Subcutaneous abdominal adipose tissue (tissue), 5 donors: ENCODE measurements at regions not wholly inside any gene's neighbourhood (a gene's known extent, or its start where the extent isn't known, plus 50 kb on each side); places are given as distances from the start of the nearest gene placed in this dataset.
A peak's percentile ranks its signal among the peaks of the same experiment; 100 is the strongest.

Source experiments
- H3K27ac ChIP-seq: one replicate; pipeline ENCODE4 v1.7.0; 2013; ENCODE audit warnings: low read depth, mild to moderate bottlenecking, inconsistent platforms, low read length, moderate library complexity
- H3K27me3 ChIP-seq, 5 donors: one replicate each; pipeline ENCODE4 v1.7.0; 2013; ENCODE audit warnings: low read length in 5 of 5, inconsistent platforms in 1 of 5; ENCODE audit not compliant: control insufficient read depth in 5 of 5, insufficient read depth in 4 of 5
- H3K36me3 ChIP-seq, 5 donors: one replicate each; pipeline ENCODE4 v1.7.0; 2013; ENCODE audit warnings: low read length in 5 of 5; ENCODE audit not compliant: control insufficient read depth in 5 of 5, insufficient read depth in 5 of 5
- H3K4me1 ChIP-seq, 5 donors: one replicate each; pipeline ENCODE4 v1.7.0; 2013; ENCODE audit warnings: low read length in 5 of 5, mild to moderate bottlenecking in 3 of 5, moderate library complexity in 1 of 5; ENCODE audit not compliant: control insufficient read depth in 5 of 5, insufficient read depth in 5 of 5
- H3K4me3 ChIP-seq, 5 donors: one replicate each; pipeline ENCODE4 v1.7.0; 2013; ENCODE audit warnings: low read length in 5 of 5, low read depth in 1 of 5
- H3K9ac ChIP-seq, 5 donors: one replicate each; pipeline ENCODE4 v1.7.0; 2013; ENCODE audit warnings: low read length in 5 of 5, mild to moderate bottlenecking in 4 of 5, moderate library complexity in 3 of 5
- H3K9me3 ChIP-seq, 5 donors: one replicate each; pipeline ENCODE4 v1.7.0; 2013; ENCODE audit warnings: low read length in 5 of 5; ENCODE audit not compliant: control insufficient read depth in 5 of 5
- donor health status: healthy.
- donor health status: healthy.
- donor health status: healthy.
- donor health status: healthy.
- donor health status: healthy.

- no peaks in the 10 kb centered on the region for H3K27me3 ChIP-seq
- H3K36me3 ChIP-seq = no peaks in the 10 kb centered on the region
- peak overlapping the region; percentile 85 for H3K27ac ChIP-seq
- H3K4me3 ChIP-seq = no peak overlapping the region
- H3K4me1 ChIP-seq = peaks cover 15 to 88% (median 69%) of the 10 kb centered on the region in 5 donors
- no peak overlapping the region for H3K9ac ChIP-seq
- no peaks in the 10 kb centered on the region for H3K9me3 ChIP-seq
These were observed 156.8 kb downstream of the MACROH2A1 start for GRCh38 chr5:135242021-135242865.

GRCh38 chr5:135241536-135241935 is 157.5 kb downstream of the MACROH2A1 start:
- Histone ChIP-seq H3K27me3 (no peaks in the 10 kb centered on the region), H3K9me3 (no peaks in the 10 kb centered on the region), H3K9ac (no peak overlapping the region), H3K36me3 (no peaks in the 10 kb centered on the region), H3K27ac (peak overlapping the region; percentile 85), H3K4me1 (peaks cover 14 to 88% (median 70%) of the 10 kb centered on the region in 5 donors), H3K4me3 (no peak overlapping the region)

GRCh38 chr5:135240781-135241360 is 158.2 kb downstream of the MACROH2A1 start:
- Histone ChIP-seq H3K9ac (no peak overlapping the region), H3K36me3 (no peaks in the 10 kb centered on the region), H3K4me1 (peaks cover 14 to 82% (median 66%) of the 10 kb centered on the region in 5 donors), H3K27ac (peak overlapping the region; percentile 85), H3K9me3 (no peaks in the 10 kb centered on the region), H3K27me3 (no peaks in the 10 kb centered on the region), H3K4me3 (no peak overlapping the region)

- no peaks in the 10 kb centered on the region for H3K27me3 ChIP-seq
- H3K4me3 ChIP-seq = no peak overlapping the region
- no peaks in the 10 kb centered on the region for H3K36me3 ChIP-seq
- H3K9ac ChIP-seq = no peak overlapping the region
- peaks cover 14 to 77% (median 63%) of the 10 kb centered on the region in 5 donors for H3K4me1 ChIP-seq
- no peak overlapping the region for H3K27ac ChIP-seq
- H3K9me3 ChIP-seq = no peaks in the 10 kb centered on the region
These were observed 158.8 kb downstream of the MACROH2A1 start for GRCh38 chr5:135240283-135240633.

GRCh38 chr5:135239453-135240282 is 159.4 kb downstream of the MACROH2A1 start:
- no peak overlapping the region for H3K27ac ChIP-seq
- H3K9ac ChIP-seq = no peak overlapping the region
- H3K27me3 ChIP-seq = no peaks in the 10 kb centered on the region
- no peaks in the 10 kb centered on the region for H3K36me3 ChIP-seq
- peaks cover 14 to 74% (median 62%) of the 10 kb centered on the region in 5 donors for H3K4me1 ChIP-seq
- H3K4me3 ChIP-seq = no peak overlapping the region
- no peaks in the 10 kb centered on the region for H3K9me3 ChIP-seq

- no peak overlapping the region for H3K4me3 ChIP-seq
- H3K9ac ChIP-seq = no peak overlapping the region
- no peak overlapping the region for H3K27ac ChIP-seq
- H3K36me3 ChIP-seq = no peaks in the 10 kb centered on the region
- H3K27me3 ChIP-seq = no peaks in the 10 kb centered on the region
- H3K4me1 ChIP-seq = peaks cover 14 to 72% (median 57%) of the 10 kb centered on the region in 5 donors
- no peaks in the 10 kb centered on the region for H3K9me3 ChIP-seq
These were observed 160.2 kb downstream of the MACROH2A1 start for GRCh38 chr5:135238622-135239452.

- Histone ChIP-seq H3K9ac (no peak overlapping the region), H3K4me1 (peaks cover 10 to 71% (median 55%) of the 10 kb centered on the region in 5 donors), H3K27ac (no peak overlapping the region)
These were observed 161.3 kb downstream of the MACROH2A1 start for GRCh38 chr5:135237748-135238103.

GRCh38 chr5:135236908-135237747 is 161.9 kb downstream of the MACROH2A1 start:
- H3K9me3 ChIP-seq = no peaks in the 10 kb centered on the region
- H3K36me3 ChIP-seq = no peaks in the 10 kb centered on the region
- H3K9ac ChIP-seq = no peak overlapping the region
- H3K27me3 ChIP-seq = no peaks in the 10 kb centered on the region
- H3K27ac ChIP-seq = no peak overlapping the region
- H3K4me1 ChIP-seq = peaks cover 5 to 66% (median 50%) of the 10 kb centered on the region in 5 donors
- no peak overlapping the region for H3K4me3 ChIP-seq

More at GRCh38 chr5:135237748-135238103, 161.3 kb downstream of the MACROH2A1 start:
- H3K27me3 ChIP-seq = no peaks in the 10 kb centered on the region
- no peaks in the 10 kb centered on the region for H3K9me3 ChIP-seq
- H3K4me3 ChIP-seq = no peak overlapping the region
- H3K36me3 ChIP-seq = no peaks in the 10 kb centered on the region
